ENCODE measurements at regions not wholly inside any gene's neighbourhood (a gene's known extent, or its start where the extent isn't known, plus 50 kb on each side); places are given as distances from the start of the nearest gene placed in this dataset.

GRCh38 chr7:118039963-118040489, 143.9 kb upstream of the LSM8 start:
- no peak for TF ChIP-seq CTCF (IDR thresholded peaks at IDR 0.05; ENCODE audit: insufficient read depth, low read depth, low read length, missing control alignments)
- DNase-seq (ENCODE audit: low read depth) = no peak
- no peak overlapping the region for H3K4me3 ChIP-seq (ENCODE audit: low read length)

GRCh38 chr7:118040562-118040961, 143.4 kb upstream of the LSM8 start:
- no peak for TF ChIP-seq CTCF (IDR thresholded peaks at IDR 0.05; ENCODE audit: insufficient read depth, low read depth, low read length, missing control alignments)
- DNase-seq (ENCODE audit: low read depth) = no peak
- no peak overlapping the region for H3K4me3 ChIP-seq (ENCODE audit: low read length)

- peak; percentile 63 for DNase-seq (ENCODE audit: low read depth)
- TF ChIP-seq CTCF (IDR thresholded peaks at IDR 0.05; ENCODE audit: insufficient read depth, low read depth, low read length, missing control alignments) = no peak
- H3K4me3 ChIP-seq (ENCODE audit: low read length) = no peak overlapping the region
Observed at GRCh38 chr7:118041251-118041878, 142.6 kb upstream of the LSM8 start.

GRCh38 chr7:118045629-118046028, 138.3 kb upstream of the LSM8 start:
- no peak overlapping the region for H3K4me3 ChIP-seq (ENCODE audit: low read length)
- TF ChIP-seq CTCF (IDR thresholded peaks at IDR 0.05; ENCODE audit: insufficient read depth, low read depth, low read length, missing control alignments) = no peak
- DNase-seq (ENCODE audit: low read depth) = no peak

GRCh38 chr7:118046086-118046485, 137.9 kb upstream of the LSM8 start:
- no peak overlapping the region for H3K4me3 ChIP-seq (ENCODE audit: low read length)
- DNase-seq (ENCODE audit: low read depth) = no peak
- no peak for TF ChIP-seq CTCF (IDR thresholded peaks at IDR 0.05; ENCODE audit: insufficient read depth, low read depth, low read length, missing control alignments)

- DNase-seq (ENCODE audit: low read depth) = no peak
- H3K4me3 ChIP-seq (ENCODE audit: low read length) = no peak overlapping the region
- no peak for TF ChIP-seq CTCF (IDR thresholded peaks at IDR 0.05; ENCODE audit: insufficient read depth, low read depth, low read length, missing control alignments)
Observed at GRCh38 chr7:118046801-118047200, 137.2 kb upstream of the LSM8 start.

- H3K4me3 ChIP-seq (ENCODE audit: low read length) = no peak overlapping the region
- DNase-seq (ENCODE audit: low read depth) = no peak
- no peak for TF ChIP-seq CTCF (IDR thresholded peaks at IDR 0.05; ENCODE audit: insufficient read depth, low read depth, low read length, missing control alignments)
Observed at GRCh38 chr7:118052336-118052735, 131.6 kb upstream of the LSM8 start.
